ENCODE measurements at regions not wholly inside any gene's neighbourhood (a gene's known extent, or its start where the extent isn't known, plus 50 kb on each side); places are given as distances from the start of the nearest gene placed in this dataset.
"Not testable (repeated sequence)": the region's sequence is repeated elsewhere in the genome, so short reads cannot be mapped to it uniquely, and the experiment has no call there.

DNA sequence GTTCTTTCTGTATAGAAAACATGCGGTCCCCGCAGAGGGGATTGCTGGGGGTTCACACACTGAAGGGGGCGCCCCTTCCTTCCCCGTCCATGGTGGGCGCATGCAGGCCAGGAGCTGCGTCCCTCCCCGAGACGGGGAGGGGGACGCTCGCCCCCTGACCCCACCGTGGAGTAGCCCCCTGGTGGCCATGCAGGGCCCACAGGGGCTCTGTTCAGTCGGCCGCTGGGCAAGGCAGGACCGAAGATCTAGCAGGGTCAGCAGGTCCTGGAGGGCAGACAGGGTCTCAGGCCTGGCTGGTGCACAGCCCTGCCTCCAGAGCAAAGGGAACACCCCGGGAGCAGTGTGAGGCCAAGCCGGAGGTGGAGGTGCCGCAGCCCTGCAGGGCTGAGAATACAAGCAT lies 4446.4 kb upstream of the TPTE start:
- H3K4me3 Mint-ChIP-seq; H3K4me1 Mint-ChIP-seq; H3K27me3 Mint-ChIP-seq; H3K9me3 Mint-ChIP-seq; H3K36me3 Mint-ChIP-seq (ENCODE audit: low read depth); DNase-seq; H3K27ac Mint-ChIP-seq; CTCF ChIA-PET; POLR2A ChIA-PET: not testable (repeated sequence)

GRCh38 chr21:6075627-6076208 lies 4445.7 kb upstream of the TPTE start:
- H3K4me3 Mint-ChIP-seq; H3K27ac Mint-ChIP-seq; H3K9me3 Mint-ChIP-seq; H3K36me3 Mint-ChIP-seq (ENCODE audit: low read depth); H3K27me3 Mint-ChIP-seq; POLR2A ChIA-PET; CTCF ChIA-PET; DNase-seq; H3K4me1 Mint-ChIP-seq: not testable (repeated sequence)

GRCh38 chr21:6077358-6077757 lies 4444.0 kb upstream of the TPTE start:
- H3K36me3 Mint-ChIP-seq (ENCODE audit: low read depth); H3K9me3 Mint-ChIP-seq; CTCF ChIA-PET; H3K4me1 Mint-ChIP-seq; DNase-seq; H3K27ac Mint-ChIP-seq; POLR2A ChIA-PET; H3K4me3 Mint-ChIP-seq; H3K27me3 Mint-ChIP-seq: not testable (repeated sequence)

DNA sequence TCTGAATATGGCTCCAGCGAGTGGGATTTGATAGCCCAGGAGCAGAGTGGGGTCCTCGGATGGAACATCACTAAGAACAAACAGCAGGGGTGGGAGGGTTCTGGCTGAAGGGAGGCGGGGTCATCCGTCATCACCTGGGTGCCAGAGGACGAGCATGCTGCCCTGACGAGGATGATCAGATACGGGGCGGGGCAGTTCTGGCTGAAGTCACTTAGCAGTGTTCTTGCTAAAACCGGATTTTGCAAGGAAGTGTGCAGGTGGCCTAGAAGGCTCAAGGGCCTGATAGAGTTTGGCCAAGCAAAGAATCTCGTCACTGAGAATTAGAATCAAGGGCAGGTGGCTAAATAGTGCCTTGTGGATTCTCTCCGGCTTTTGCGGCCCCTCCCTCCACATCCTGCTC lies 4442.5 kb upstream of the TPTE start:
- H3K36me3 Mint-ChIP-seq (ENCODE audit: low read depth); POLR2A ChIA-PET; H3K4me1 Mint-ChIP-seq; H3K9me3 Mint-ChIP-seq; H3K27ac Mint-ChIP-seq; H3K27me3 Mint-ChIP-seq; H3K4me3 Mint-ChIP-seq; DNase-seq; CTCF ChIA-PET: not testable (repeated sequence)

DNA sequence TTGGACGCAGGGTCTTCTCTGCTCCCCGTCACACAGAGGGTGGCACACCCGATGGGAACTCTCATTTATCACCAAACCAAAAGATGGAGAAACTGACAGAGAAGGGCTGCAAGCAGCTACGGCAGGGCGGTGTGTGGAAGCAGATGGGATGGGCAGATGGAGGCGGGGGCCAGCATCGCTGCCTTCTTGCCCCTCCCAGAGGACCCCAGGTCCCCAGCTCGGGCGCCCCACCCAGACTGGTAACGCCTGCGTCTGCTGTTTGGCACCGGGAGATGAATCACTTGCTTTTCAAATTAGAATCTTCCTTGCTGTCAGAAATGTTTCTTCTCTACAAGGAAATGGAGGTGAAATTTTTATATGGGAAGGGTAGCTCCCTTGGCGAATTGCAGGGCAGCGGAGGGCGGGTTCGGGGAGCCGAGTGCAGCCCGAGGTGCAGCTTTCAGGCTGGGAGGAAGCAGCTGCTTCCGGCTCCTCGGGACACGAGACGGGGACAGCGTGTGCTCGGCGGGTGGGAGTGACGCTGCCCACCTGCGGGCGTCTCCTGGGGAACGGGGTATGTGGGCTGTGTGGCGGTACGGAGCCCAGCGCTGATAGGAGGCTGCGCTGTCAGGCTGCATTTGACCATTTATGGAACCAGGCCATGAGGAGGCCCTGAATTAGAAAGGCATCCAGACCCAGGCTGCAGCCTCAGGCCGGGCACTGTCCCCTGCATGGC lies 4440.3 kb upstream of the TPTE start:
- H3K4me3 Mint-ChIP-seq; H3K4me1 Mint-ChIP-seq; H3K27me3 Mint-ChIP-seq; H3K36me3 Mint-ChIP-seq (ENCODE audit: low read depth); POLR2A ChIA-PET; H3K9me3 Mint-ChIP-seq; CTCF ChIA-PET; DNase-seq; H3K27ac Mint-ChIP-seq: not testable (repeated sequence)

GRCh38 chr21:6082166-6082565 lies 4439.2 kb upstream of the TPTE start:
- H3K9me3 Mint-ChIP-seq; H3K4me1 Mint-ChIP-seq; POLR2A ChIA-PET; H3K4me3 Mint-ChIP-seq; H3K27me3 Mint-ChIP-seq; DNase-seq; CTCF ChIA-PET; H3K27ac Mint-ChIP-seq; H3K36me3 Mint-ChIP-seq (ENCODE audit: low read depth): not testable (repeated sequence)

GRCh38 chr21:6083574-6084120 lies 4437.7 kb upstream of the TPTE start:
- H3K27ac Mint-ChIP-seq; H3K9me3 Mint-ChIP-seq; H3K36me3 Mint-ChIP-seq (ENCODE audit: low read depth); CTCF ChIA-PET; POLR2A ChIA-PET; DNase-seq; H3K27me3 Mint-ChIP-seq; H3K4me3 Mint-ChIP-seq; H3K4me1 Mint-ChIP-seq: not testable (repeated sequence)

DNA sequence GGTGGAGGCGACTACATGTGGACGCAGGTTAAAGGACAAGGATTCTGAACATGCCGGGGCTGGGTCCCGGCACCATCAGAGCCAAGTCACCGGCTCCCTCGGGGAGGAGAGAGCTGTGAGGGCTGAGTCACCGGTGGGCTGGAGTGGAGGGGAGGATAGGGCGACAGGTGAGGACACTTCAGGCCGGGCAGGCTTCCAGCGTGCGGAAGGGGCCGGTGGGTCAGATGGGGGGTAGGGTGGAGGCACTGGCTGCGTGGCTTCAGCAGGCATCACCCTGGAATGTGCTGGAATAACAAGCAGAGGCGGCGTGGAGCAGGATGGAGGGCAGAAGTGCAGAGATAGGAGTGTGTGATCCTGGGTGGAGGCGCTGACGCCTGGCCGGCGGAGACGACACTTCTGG lies 4435.3 kb upstream of the TPTE start:
- H3K4me1 Mint-ChIP-seq; H3K4me3 Mint-ChIP-seq; DNase-seq; H3K27me3 Mint-ChIP-seq; H3K36me3 Mint-ChIP-seq (ENCODE audit: low read depth); CTCF ChIA-PET; H3K9me3 Mint-ChIP-seq; POLR2A ChIA-PET; H3K27ac Mint-ChIP-seq: not testable (repeated sequence)

DNA sequence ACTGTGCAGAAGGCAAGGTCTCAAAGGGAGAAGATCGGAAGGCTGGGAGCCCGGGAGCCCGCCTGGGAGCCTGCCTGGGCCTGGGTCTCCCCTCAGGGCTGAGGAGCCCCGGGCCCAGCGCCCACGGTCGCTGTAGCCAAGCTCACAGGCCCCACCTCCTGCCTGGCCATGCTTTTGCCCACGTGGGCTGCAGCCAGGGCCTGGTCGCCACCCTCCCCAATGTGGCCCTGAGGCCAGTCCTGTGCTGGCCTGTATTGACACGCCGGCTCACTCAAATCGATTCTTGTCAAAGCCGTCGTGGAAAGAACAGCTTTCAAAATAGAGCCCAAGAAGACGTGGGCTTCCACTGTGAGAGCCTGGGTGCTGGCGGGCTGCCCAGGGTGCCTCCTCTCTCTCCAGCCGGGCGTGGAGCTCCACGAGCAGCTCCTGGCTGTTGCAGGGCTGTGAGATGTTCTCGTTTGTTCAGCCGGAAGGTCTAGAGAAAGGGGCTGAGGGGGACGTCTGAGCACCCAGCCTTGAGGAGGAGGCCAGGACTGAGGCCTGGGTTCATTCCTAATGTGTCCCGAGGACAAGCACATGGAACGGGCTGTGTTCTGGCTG lies 4433.7 kb upstream of the TPTE start:
- H3K4me1 Mint-ChIP-seq; H3K27ac Mint-ChIP-seq; H3K4me3 Mint-ChIP-seq; H3K36me3 Mint-ChIP-seq (ENCODE audit: low read depth); H3K27me3 Mint-ChIP-seq; DNase-seq; CTCF ChIA-PET; POLR2A ChIA-PET; H3K9me3 Mint-ChIP-seq: not testable (repeated sequence)

GRCh38 chr21:6090286-6090908 lies 4431.0 kb upstream of the TPTE start:
- H3K36me3 Mint-ChIP-seq (ENCODE audit: low read depth); H3K27me3 Mint-ChIP-seq; H3K27ac Mint-ChIP-seq; H3K4me3 Mint-ChIP-seq; H3K4me1 Mint-ChIP-seq; POLR2A ChIA-PET; DNase-seq; H3K9me3 Mint-ChIP-seq; CTCF ChIA-PET: not testable (repeated sequence)

DNA sequence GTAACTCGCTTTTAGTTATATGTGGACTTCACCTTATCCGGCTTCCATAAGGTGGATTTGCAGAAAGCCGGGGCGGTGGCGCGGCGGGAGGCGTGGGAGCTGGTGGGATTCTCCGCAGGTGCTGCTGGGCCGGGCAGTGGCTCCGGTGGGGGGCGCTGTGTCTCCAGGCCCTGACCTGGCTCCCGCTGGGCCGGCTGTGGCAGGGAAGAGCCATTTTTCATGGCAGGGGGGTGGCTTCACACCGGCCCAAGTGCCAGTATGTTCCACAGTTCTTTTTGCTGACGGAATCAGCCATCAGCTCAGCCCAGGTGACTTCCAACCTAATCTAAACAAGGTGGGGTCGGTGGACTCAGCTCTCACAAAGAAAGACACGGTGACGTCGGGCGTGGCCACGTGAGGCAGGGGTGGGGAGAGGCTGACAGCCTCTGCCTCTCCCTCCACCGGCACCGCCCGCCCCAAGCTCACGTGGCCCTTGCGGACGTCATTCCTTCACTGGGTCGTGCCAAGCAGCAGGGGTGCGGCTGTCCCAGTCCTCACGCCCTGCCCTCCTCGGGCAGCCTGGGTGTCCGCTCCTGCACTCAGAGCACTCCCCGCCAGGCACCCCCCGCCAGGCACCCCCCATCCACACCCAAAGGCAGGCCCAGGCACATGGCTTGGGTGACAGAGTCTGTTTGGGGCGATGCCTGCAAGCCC lies 4429.9 kb upstream of the TPTE start:
- H3K4me1 Mint-ChIP-seq; H3K4me3 Mint-ChIP-seq; H3K27me3 Mint-ChIP-seq; CTCF ChIA-PET; H3K27ac Mint-ChIP-seq; H3K9me3 Mint-ChIP-seq; H3K36me3 Mint-ChIP-seq (ENCODE audit: low read depth); POLR2A ChIA-PET; DNase-seq: not testable (repeated sequence)

DNA sequence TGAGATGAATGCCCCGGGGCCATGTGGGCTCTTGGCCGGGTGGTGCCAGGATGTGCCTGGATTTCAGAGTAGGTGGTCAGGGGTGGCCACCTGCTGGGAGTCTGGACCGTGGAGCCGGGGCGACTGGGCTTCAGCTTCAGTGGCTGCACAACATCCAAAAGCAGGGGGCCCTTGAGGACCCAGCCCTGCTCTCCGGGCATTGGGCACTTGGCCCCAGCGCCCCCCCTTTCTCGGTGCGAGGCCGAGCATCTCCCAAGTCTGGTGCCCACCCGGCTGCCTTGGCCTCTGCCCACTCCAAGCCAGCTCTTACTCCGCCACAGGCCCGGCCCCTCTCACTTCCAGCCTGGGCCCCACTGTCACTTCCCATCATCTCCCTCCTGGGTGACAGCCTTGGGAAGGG lies 4429.0 kb upstream of the TPTE start:
- H3K4me3 Mint-ChIP-seq; H3K27me3 Mint-ChIP-seq; CTCF ChIA-PET; H3K4me1 Mint-ChIP-seq; H3K27ac Mint-ChIP-seq; H3K9me3 Mint-ChIP-seq; POLR2A ChIA-PET; DNase-seq; H3K36me3 Mint-ChIP-seq (ENCODE audit: low read depth): not testable (repeated sequence)

- H3K27ac Mint-ChIP-seq; H3K36me3 Mint-ChIP-seq (ENCODE audit: low read depth); H3K4me1 Mint-ChIP-seq; H3K4me3 Mint-ChIP-seq; H3K9me3 Mint-ChIP-seq; POLR2A ChIA-PET; CTCF ChIA-PET; H3K27me3 Mint-ChIP-seq: not testable (repeated sequence)
- DNase-seq: peak; percentile 7
Measured at GRCh38 chr21:6093419-6093818, 4428.0 kb upstream of the TPTE start.

Measured in activated CD4-positive, alpha-beta T cell treated with anti-CD3 and anti-CD28 coated beads, Interleukin-2, amount 10 ng/mL, durations not matched to agents 7 days and 5 days (primary cell).